IPS-20b (cell line): ENCODE measurements at regions not wholly inside any gene's neighbourhood (a gene's known extent, or its start where the extent isn't known, plus 50 kb on each side); places are given as distances from the start of the nearest gene placed in this dataset.

Source experiments
- H3K27ac ChIP-seq: one replicate; pipeline ENCODE4 v1.5.1; 2013; ENCODE audit warnings: low read length
- H3K27me3 ChIP-seq: 2 replicates; pipeline ENCODE4 v1.6.1; 2013; ENCODE audit warnings: mild to moderate bottlenecking, low read length, inconsistent platforms; ENCODE audit not compliant: insufficient read depth
- H3K36me3 ChIP-seq: 2 replicates; pipeline ENCODE4 v1.6.1; 2013; ENCODE audit warnings: low read depth, mild to moderate bottlenecking, inconsistent platforms, low read length, moderate library complexity; ENCODE audit not compliant: insufficient read depth
- H3K4me1 ChIP-seq: 2 replicates; pipeline ENCODE4 v1.6.1; 2013; ENCODE audit warnings: mild to moderate bottlenecking, control low read depth, inconsistent platforms, low read length, moderate library complexity; ENCODE audit not compliant: insufficient read depth
- H3K4me3 ChIP-seq: 2 replicates; pipeline ENCODE4 v1.5.1; 2013; ENCODE audit warnings: mild to moderate bottlenecking, low read length, inconsistent platforms
- H3K9ac ChIP-seq: 2 replicates; pipeline ENCODE4 v1.6.1; 2013; ENCODE audit warnings: low read depth, mild to moderate bottlenecking, inconsistent platforms, low read length, moderate library complexity
- H3K9me3 ChIP-seq: 2 replicates; pipeline ENCODE4 v1.6.1; 2013; ENCODE audit warnings: mild to moderate bottlenecking, low read depth, low read length, inconsistent platforms; ENCODE audit not compliant: insufficient read depth

GRCh38 chr13:78103936-78104335, 185.3 kb upstream of the EDNRB start:
- no peaks in the 10 kb centered on the region for H3K36me3 ChIP-seq
- H3K4me1 ChIP-seq: no peaks in the 10 kb centered on the region
- no peaks in the 10 kb centered on the region for H3K9me3 ChIP-seq
- no peak overlapping the region for H3K27ac ChIP-seq
- H3K9ac ChIP-seq: no peak overlapping the region
- no peaks in the 10 kb centered on the region for H3K27me3 ChIP-seq
- H3K4me3 ChIP-seq: no peak overlapping the region

DNA sequence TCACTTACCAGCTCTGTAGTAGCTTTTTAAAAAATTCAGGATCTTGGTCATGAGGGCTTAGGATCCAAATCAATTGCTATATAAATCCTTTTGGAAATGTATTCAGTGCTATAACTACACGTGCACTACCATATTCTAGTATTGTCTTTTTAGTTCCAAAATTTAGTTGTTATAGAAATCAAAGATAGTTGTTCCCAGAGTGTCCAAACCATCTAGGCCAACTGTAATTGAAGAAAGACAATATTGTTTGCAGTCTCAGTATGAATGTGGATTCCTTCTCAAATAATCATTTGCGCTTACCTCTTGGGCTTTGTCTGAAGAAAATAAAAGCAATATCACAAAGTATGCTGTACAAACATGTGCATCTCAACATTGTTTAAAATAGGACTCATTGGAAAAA, 184.1 kb upstream of the EDNRB start:
- no peak overlapping the region for H3K4me3 ChIP-seq
- no peaks in the 10 kb centered on the region for H3K27me3 ChIP-seq
- H3K4me1 ChIP-seq: no peaks in the 10 kb centered on the region
- H3K9me3 ChIP-seq: no peaks in the 10 kb centered on the region
- no peak overlapping the region for H3K27ac ChIP-seq
- H3K36me3 ChIP-seq: no peaks in the 10 kb centered on the region
- no peak overlapping the region for H3K9ac ChIP-seq

DNA sequence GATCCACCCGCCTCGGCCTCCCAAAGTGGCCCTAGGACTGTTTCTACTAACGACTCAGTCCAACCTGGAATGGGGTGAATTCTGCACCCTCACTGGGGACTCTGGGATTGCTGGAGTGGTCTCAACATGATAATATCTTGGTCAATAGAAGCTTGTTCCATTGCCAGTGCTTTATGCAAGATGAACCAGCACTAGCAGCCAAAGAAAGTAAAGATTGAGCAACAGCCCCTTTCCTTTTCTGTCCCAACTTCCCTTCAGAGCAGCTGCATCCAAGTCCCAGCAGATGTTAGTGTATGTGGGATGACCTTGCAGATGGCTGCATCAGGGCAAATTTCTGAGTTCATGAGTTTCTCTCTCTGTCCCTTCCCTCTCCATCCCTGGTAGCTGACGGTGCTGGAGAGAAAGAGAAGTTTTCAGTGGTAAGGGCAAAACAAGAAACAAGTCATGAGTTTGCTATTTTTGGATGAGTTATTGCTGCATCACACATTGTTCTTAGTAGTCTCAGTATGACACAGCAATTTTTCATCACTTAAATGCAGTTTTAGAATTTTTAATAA, 183.6 kb upstream of the EDNRB start:
- H3K4me3 ChIP-seq: no peak overlapping the region
- H3K36me3 ChIP-seq: no peaks in the 10 kb centered on the region
- H3K9me3 ChIP-seq: no peaks in the 10 kb centered on the region
- no peaks in the 10 kb centered on the region for H3K4me1 ChIP-seq
- no peaks in the 10 kb centered on the region for H3K27me3 ChIP-seq
- H3K9ac ChIP-seq: no peak overlapping the region
- H3K27ac ChIP-seq: no peak overlapping the region

DNA sequence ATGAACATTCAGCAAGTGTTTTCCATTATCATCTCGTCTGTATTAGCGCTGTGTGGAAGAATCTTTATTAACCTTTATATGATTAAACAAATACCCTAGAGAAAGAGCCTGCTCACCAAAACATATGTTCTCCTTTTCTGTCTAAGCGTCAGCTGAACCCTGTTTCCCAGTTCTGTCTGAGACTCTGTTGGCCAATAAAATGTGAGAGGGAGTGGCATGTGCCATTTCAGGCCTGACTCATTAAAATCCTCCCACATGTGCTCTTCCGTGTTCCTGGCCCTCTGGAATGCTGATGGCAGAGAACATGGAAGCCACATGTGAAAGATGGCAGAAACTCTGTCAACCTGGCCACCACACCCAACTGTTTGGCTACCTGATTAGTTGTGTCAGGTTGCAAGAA, 181.9 kb upstream of the EDNRB start:
- Histone ChIP-seq H3K36me3 (no peaks in the 10 kb centered on the region), H3K4me1 (no peaks in the 10 kb centered on the region), H3K27ac (no peak overlapping the region), H3K9me3 (no peaks in the 10 kb centered on the region), H3K9ac (no peak overlapping the region), H3K27me3 (no peaks in the 10 kb centered on the region), H3K4me3 (no peak overlapping the region)

GRCh38 chr13:78098249-78098648, 179.6 kb upstream of the EDNRB start:
- Histone ChIP-seq H3K27me3 (no peaks in the 10 kb centered on the region), H3K4me1 (no peaks in the 10 kb centered on the region), H3K9ac (no peak overlapping the region), H3K27ac (no peak overlapping the region), H3K4me3 (no peak overlapping the region), H3K36me3 (no peaks in the 10 kb centered on the region), H3K9me3 (no peaks in the 10 kb centered on the region)

DNA sequence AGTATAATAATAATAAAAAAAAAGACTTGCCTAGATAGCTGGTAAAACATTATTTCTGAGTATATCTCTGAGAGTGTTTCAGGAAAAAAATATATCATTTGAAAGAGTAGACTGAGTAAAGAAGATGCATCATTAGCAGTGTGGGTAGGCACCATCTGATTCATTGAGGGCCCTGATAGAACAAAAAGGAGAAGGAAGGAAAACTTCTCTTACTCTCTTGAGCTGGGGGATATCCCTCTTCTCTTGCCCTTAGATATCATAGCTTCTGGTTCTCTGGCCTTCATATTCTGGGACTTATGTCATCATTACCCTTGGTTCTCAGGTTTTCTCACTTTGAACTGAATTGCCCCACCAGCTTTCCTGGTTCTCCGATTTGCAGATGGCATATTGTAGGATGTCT, 177.6 kb upstream of the EDNRB start:
- no peak overlapping the region for H3K27ac ChIP-seq
- H3K9me3 ChIP-seq: no peaks in the 10 kb centered on the region
- H3K9ac ChIP-seq: no peak overlapping the region
- H3K4me1 ChIP-seq: no peaks in the 10 kb centered on the region
- H3K36me3 ChIP-seq: no peaks in the 10 kb centered on the region
- H3K27me3 ChIP-seq: no peaks in the 10 kb centered on the region
- no peak overlapping the region for H3K4me3 ChIP-seq

GRCh38 chr13:78087966-78088678, 169.5 kb upstream of the EDNRB start:
- H3K27me3 ChIP-seq: no peaks in the 10 kb centered on the region
- no peak overlapping the region for H3K27ac ChIP-seq
- H3K4me1 ChIP-seq: no peaks in the 10 kb centered on the region
- no peaks in the 10 kb centered on the region for H3K36me3 ChIP-seq
- no peaks in the 10 kb centered on the region for H3K9me3 ChIP-seq
- H3K4me3 ChIP-seq: no peak overlapping the region
- H3K9ac ChIP-seq: no peak overlapping the region

GRCh38 chr13:78085434-78086225, 167.0 kb upstream of the EDNRB start:
- no peak overlapping the region for H3K9ac ChIP-seq
- H3K27me3 ChIP-seq: no peaks in the 10 kb centered on the region
- H3K4me1 ChIP-seq: no peaks in the 10 kb centered on the region
- no peaks in the 10 kb centered on the region for H3K36me3 ChIP-seq
- H3K4me3 ChIP-seq: no peak overlapping the region
- peaks cover 13% of the 10 kb centered on the region for H3K9me3 ChIP-seq
- H3K27ac ChIP-seq: no peak overlapping the region

DNA sequence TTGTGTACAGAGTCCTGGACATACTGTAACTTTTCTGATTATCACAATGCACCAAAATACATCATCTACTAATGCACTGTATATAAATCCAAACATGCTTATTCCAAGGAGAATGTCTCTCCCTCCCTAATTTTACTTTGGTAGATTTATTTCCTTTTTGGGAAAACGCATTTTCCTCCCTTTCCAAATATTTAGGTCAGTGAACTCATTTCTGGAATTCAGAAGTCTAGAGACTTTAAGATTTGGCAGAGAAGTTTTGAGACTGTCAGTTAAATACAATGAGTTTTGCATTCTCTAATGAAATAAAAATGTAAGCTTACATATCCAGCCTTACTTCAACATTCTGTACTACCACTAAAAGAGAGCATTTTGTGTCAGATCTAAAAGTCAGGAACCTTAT, 165.8 kb upstream of the EDNRB start:
- Histone ChIP-seq H3K9ac (no peak overlapping the region), H3K4me1 (no peaks in the 10 kb centered on the region), H3K27me3 (no peaks in the 10 kb centered on the region), H3K9me3 (peaks cover 19% of the 10 kb centered on the region), H3K36me3 (no peaks in the 10 kb centered on the region), H3K27ac (no peak overlapping the region), H3K4me3 (no peak overlapping the region)

- H3K36me3 ChIP-seq: no peaks in the 10 kb centered on the region
- H3K4me1 ChIP-seq: no peaks in the 10 kb centered on the region
- no peaks in the 10 kb centered on the region for H3K27me3 ChIP-seq
- H3K9ac ChIP-seq: no peak overlapping the region
- H3K27ac ChIP-seq: no peak overlapping the region
- no peak overlapping the region for H3K4me3 ChIP-seq
- H3K9me3 ChIP-seq: peaks cover 19% of the 10 kb centered on the region
Measured at GRCh38 chr13:78078168-78078567, 159.5 kb upstream of the EDNRB start.

- Histone ChIP-seq H3K4me1 (no peaks in the 10 kb centered on the region), H3K4me3 (no peak overlapping the region), H3K36me3 (no peaks in the 10 kb centered on the region), H3K27ac (no peak overlapping the region), H3K9ac (no peak overlapping the region), H3K27me3 (no peaks in the 10 kb centered on the region), H3K9me3 (no peaks in the 10 kb centered on the region)
Measured at GRCh38 chr13:78067290-78067689, 148.7 kb upstream of the EDNRB start.

- Histone ChIP-seq H3K4me3 (no peak overlapping the region), H3K9me3 (no peaks in the 10 kb centered on the region), H3K27me3 (no peaks in the 10 kb centered on the region), H3K27ac (no peak overlapping the region), H3K9ac (no peak overlapping the region), H3K36me3 (no peaks in the 10 kb centered on the region), H3K4me1 (no peaks in the 10 kb centered on the region)
Measured at GRCh38 chr13:78065141-78065540, 146.5 kb upstream of the EDNRB start.
